ENCODE measurements at regions not wholly inside any gene's neighbourhood (a gene's known extent, or its start where the extent isn't known, plus 50 kb on each side); places are given as distances from the start of the nearest gene placed in this dataset.

DNA sequence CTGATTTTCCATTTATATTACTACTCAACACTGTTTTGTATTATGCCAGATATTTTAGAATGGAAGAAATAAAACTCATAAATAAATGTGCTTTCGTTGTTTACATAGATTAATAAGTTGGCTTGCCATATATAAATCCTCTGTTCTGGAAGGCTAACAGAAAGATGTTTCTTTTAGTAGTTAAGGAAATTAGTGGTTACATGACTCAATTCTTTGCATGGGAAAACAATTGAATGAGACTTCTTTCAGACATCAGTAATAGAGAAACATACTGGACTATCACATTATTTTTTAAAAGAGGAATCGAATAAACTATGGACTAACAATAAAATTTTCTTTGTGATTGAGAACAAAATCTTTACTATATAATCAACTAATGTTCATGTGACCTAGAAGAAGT lies 336.5 kb downstream of the KCNS3 start:
- no peak for TF ChIP-seq POLR2AphosphoS5 (IDR thresholded peaks at IDR 0.05)
- TF ChIP-seq CTCF (IDR thresholded peaks at IDR 0.05): no peak

Measured in breast epithelium (tissue), 3 donors.